GM13976 (cell line): ENCODE measurements at regions not wholly inside any gene's neighbourhood (a gene's known extent, or its start where the extent isn't known, plus 50 kb on each side); places are given as distances from the start of the nearest gene placed in this dataset.
"Not testable (repeated sequence)": the region's sequence is repeated elsewhere in the genome, so short reads cannot be mapped to it uniquely, and the experiment has no call there.

Experiments used
- DNase-seq: peaks from one replicate; pipeline ENCODE4 v3.0.0; 2012; ENCODE audit warnings: low spot score
- in situ Hi-C: fragments of 300-500 bp; cut with MboI; formaldehyde crosslinking; loops from one replicate; pipeline ENCODE4 v1.12.0; 2022; ENCODE audit warnings: low sequenced_read_pairs, mixed read lengths, inconsistent platforms; ENCODE audit not compliant: unreplicated experiment
- TF ChIP-seq, protein P1 (sequence below): IDR thresholded peaks from 2 replicates; pipeline ENCODE4 v1.5.1; 2012; ENCODE audit warnings: borderline replicate concordance, mild to moderate bottlenecking; ENCODE audit not compliant: insufficient read depth; ENCODE audit errors: extremely low read depth, missing control alignments, control extremely low read depth

GRCh38 chrX:915427-916229 is 285.0 kb downstream of the SHOX start:
- in situ Hi-C loops: no loop called here
- TF ChIP-seq, protein P1, sequence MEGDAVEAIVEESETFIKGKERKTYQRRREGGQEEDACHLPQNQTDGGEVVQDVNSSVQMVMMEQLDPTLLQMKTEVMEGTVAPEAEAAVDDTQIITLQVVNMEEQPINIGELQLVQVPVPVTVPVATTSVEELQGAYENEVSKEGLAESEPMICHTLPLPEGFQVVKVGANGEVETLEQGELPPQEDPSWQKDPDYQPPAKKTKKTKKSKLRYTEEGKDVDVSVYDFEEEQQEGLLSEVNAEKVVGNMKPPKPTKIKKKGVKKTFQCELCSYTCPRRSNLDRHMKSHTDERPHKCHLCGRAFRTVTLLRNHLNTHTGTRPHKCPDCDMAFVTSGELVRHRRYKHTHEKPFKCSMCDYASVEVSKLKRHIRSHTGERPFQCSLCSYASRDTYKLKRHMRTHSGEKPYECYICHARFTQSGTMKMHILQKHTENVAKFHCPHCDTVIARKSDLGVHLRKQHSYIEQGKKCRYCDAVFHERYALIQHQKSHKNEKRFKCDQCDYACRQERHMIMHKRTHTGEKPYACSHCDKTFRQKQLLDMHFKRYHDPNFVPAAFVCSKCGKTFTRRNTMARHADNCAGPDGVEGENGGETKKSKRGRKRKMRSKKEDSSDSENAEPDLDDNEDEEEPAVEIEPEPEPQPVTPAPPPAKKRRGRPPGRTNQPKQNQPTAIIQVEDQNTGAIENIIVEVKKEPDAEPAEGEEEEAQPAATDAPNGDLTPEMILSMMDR: no peak
- DNase-seq: no peak

GRCh38 chrX:914206-914605 is 283.6 kb downstream of the SHOX start:
- in situ Hi-C loops: no loop called here
- DNase-seq: no peak
- TF ChIP-seq, protein P1: no peak

- in situ Hi-C loops: no loop called here
- TF ChIP-seq, protein P1: no peak
- no peak for DNase-seq
Observed at GRCh38 chrX:912677-913076, 282.1 kb downstream of the SHOX start.

GRCh38 chrX:909068-909467 is 278.5 kb downstream of the SHOX start:
- DNase-seq, in situ Hi-C loops: not testable (repeated sequence)

DNA sequence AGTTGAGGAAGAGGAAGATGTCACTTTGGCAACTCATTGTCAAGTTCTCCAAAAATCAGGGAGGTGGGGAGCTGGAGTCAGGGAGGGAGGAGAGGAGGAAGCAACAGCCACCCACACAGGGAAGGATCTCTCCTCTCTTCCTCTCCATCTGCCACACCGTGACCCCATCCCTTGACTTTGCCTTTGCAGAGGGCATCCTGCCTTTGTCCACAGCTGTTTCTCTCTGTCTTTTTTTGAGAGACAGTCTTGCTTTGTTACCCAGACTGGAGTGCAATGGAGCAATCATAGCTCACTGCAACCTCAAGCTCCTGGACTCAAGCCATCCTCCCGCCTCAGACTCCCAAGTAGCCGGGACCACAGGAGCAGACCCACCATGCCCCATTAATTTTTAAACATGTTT is 276.0 kb downstream of the SHOX start:
- no peak for DNase-seq
- in situ Hi-C loops: no loop called here

DNA sequence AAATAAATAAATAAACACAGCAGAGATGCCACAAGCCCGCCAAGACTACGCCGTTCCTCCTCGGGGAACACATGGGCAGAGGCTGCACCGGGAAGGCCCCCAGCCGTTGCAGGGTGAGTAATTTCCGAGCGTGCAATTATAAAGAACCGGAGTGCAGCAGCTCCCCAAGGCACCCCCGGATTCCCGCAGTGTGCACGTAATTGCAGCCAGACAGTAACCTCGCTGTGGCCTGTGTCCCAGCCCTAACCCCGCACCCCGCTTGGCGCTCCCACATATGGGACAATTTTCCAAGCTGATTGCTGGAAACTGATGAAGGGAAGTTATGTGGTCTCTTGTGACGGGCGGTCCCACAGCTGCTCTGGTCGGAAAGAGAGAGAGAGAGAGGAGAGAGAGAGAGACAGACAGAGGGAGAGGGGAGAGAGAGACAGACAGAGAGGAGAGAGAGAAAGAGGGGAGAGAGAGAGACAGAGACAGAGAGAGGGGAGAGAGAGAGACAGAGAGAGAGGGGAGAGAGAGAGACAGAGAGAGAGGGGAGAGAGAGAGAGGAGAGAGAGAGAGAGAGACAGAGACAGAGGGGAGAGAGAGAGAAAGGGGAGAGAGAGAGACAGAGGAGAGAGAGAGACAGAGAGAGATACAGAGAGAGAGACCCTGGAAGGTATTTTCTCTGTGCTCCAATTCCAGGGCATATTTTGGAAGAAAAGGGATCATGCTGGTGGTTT is 275.4 kb downstream of the SHOX start:
- DNase-seq: no peak
- in situ Hi-C loops: no loop called here
- TF ChIP-seq, protein P1: no peak

More for the DNA sequence above, 276.0 kb downstream of the SHOX start:
- TF ChIP-seq, protein P1: no peak

- DNase-seq: no peak
- in situ Hi-C loops: no loop called here
- TF ChIP-seq, protein P1: no peak
Observed at GRCh38 chrX:903116-903515, 272.5 kb downstream of the SHOX start.
